ENCODE measurements at regions not wholly inside any gene's neighbourhood (a gene's known extent, or its start where the extent isn't known, plus 50 kb on each side); places are given as distances from the start of the nearest gene placed in this dataset.

DNA sequence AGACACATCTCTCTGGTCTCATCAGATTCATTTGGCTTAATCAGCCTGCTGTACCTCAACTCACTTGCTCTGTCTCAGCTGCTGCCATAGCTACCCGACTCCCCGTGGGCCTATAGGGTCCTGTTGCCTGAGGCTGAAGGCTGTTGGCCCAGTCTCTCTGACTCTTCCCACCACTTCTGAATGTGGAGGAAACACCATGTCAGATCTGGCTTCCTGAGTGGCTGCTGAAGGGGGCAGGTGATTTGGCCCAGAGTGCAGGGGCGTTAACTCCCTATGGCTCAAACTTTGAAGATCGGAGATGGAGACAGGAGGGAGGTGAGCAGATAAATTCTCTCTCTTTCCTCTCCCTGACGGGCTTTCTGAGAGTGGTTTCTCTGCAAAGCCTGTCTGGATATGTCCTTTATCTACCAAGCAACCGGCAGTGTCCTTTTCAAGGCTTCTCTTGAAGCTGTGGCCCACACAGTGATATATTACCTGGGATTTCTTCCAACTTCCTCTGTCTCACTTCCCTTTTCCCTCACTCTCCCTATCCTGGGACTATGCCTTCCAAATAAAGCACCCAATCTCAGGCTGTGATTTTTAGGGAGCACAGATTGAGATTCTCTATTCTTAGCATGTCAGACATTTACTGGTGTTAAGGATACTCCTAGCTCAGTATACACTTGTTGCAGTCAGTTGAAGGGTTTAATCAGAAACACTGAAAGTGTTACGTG is 334.9 kb upstream of the TBC1D5 start:
- TF ChIP-seq, protein P1, sequence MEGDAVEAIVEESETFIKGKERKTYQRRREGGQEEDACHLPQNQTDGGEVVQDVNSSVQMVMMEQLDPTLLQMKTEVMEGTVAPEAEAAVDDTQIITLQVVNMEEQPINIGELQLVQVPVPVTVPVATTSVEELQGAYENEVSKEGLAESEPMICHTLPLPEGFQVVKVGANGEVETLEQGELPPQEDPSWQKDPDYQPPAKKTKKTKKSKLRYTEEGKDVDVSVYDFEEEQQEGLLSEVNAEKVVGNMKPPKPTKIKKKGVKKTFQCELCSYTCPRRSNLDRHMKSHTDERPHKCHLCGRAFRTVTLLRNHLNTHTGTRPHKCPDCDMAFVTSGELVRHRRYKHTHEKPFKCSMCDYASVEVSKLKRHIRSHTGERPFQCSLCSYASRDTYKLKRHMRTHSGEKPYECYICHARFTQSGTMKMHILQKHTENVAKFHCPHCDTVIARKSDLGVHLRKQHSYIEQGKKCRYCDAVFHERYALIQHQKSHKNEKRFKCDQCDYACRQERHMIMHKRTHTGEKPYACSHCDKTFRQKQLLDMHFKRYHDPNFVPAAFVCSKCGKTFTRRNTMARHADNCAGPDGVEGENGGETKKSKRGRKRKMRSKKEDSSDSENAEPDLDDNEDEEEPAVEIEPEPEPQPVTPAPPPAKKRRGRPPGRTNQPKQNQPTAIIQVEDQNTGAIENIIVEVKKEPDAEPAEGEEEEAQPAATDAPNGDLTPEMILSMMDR (IDR thresholded peaks at IDR 0.05; ENCODE audit: low read depth, low read length, poor library complexity, severe bottlenecking) = no peak
- no peak for TF ChIP-seq EZH2phosphoT487 (IDR thresholded peaks at IDR 0.05; ENCODE audit: borderline replicate concordance, low read length)
